ENCODE measurements at regions not wholly inside any gene's neighbourhood (a gene's known extent, or its start where the extent isn't known, plus 50 kb on each side); places are given as distances from the start of the nearest gene placed in this dataset.

GRCh38 chr3:11900824-11901223 lies 54.1 kb upstream of the TAMM41 start:
- TF ChIP-seq POLR2A (IDR thresholded peaks at IDR 0.05) (no peak), CTCF (IDR thresholded peaks at IDR 0.05) (no peak), POLR2AphosphoS5 (IDR thresholded peaks at IDR 0.05) (no peak)
